IMR-90 (cell line): ENCODE measurements at regions not wholly inside any gene's neighbourhood (a gene's known extent, or its start where the extent isn't known, plus 50 kb on each side); places are given as distances from the start of the nearest gene placed in this dataset.

Experiments
- ATAC-seq: fragments of 200-7000 bp; cut with Tn5 transposase; 2 replicates; pipeline ENCODE4 v1.9.1; 2020; ENCODE audit warnings: low read depth, mild to moderate bottlenecking, moderate library complexity
- BruUV-seq: library from RNA; stranded (reverse); fragments of 400-500 nt; replicated peaks from 2 replicates; lab custom pipeline; 2021; lab: Mats Ljungman, UMichigan
- CTCF ChIA-PET: fragments of 300-600 bp; formaldehyde crosslinking; extraction: SDS; loops from one replicate; lab custom pipeline; 2021; ENCODE audit warnings: antibody characterized with exemption; lab: Yijun Ruan, JAX
- POLR2A ChIA-PET: fragments of 300-600 bp; sonication (Branson Sonifier 250); formaldehyde crosslinking; loops from one replicate; lab custom pipeline; 2022; ENCODE audit warnings: antibody characterized with exemption; ENCODE audit not compliant: unreplicated experiment; lab: Charles Lee
- DNase-seq: peaks from one replicate; pipeline ENCODE4 v3.0.0; 2013
- H2AFZ ChIP-seq: replicated peaks from 2 replicates; pipeline ENCODE3; 2013; ENCODE audit warnings: low read length, mild to moderate bottlenecking; ENCODE audit not compliant: poor library complexity
- H2AK5ac ChIP-seq: 2 replicates; pipeline ENCODE4 v1.6.1; 2013; ENCODE audit warnings: low read depth, low read length, inconsistent platforms
- H2AK9ac ChIP-seq: replicated peaks from 2 replicates; pipeline ENCODE3; 2013; ENCODE audit warnings: mild to moderate bottlenecking, low read depth, low read length, moderate library complexity; ENCODE audit not compliant: poor library complexity
- H2BK120ac ChIP-seq: 2 replicates; pipeline ENCODE4 v1.6.1; 2013; ENCODE audit warnings: low read depth, low read length, inconsistent platforms
- H2BK15ac ChIP-seq: 3 replicates; pipeline ENCODE4 v1.6.1; 2013; ENCODE audit warnings: low read depth, low read length, inconsistent platforms
- H2BK20ac ChIP-seq: 2 replicates; pipeline ENCODE4 v1.6.1; 2013; ENCODE audit warnings: low read depth, mild to moderate bottlenecking, inconsistent platforms, low read length, moderate library complexity
- H2BK5ac ChIP-seq: 2 replicates; pipeline ENCODE4 v1.6.1; 2013; ENCODE audit warnings: mild to moderate bottlenecking, low read depth, low read length, inconsistent platforms; ENCODE audit not compliant: poor library complexity, severe bottlenecking
- H3K14ac ChIP-seq: replicated peaks from 2 replicates; pipeline ENCODE4 v1.6.1; 2013; ENCODE audit warnings: low read depth, low read length, inconsistent platforms
- H3K18ac ChIP-seq: 2 replicates; pipeline ENCODE4 v1.6.1; 2013; ENCODE audit warnings: low read depth, low read length, control low read depth
- H3K23ac ChIP-seq: 2 replicates; pipeline ENCODE4 v1.6.1; 2013; ENCODE audit warnings: low read depth, low read length, inconsistent platforms
- H3K27ac ChIP-seq: 2 replicates; pipeline ENCODE4 v1.5.1; 2013; ENCODE audit warnings: mild to moderate bottlenecking, control low read depth, low read length; ENCODE audit not compliant: insufficient read depth
- H3K27me3 ChIP-seq: 2 replicates; pipeline ENCODE4 v1.6.1; 2013; ENCODE audit warnings: low read length; ENCODE audit not compliant: control insufficient read depth, insufficient read depth
- H3K36me3 ChIP-seq: 2 replicates; pipeline ENCODE4 v1.6.1; 2013; ENCODE audit warnings: low read length, mixed read lengths; ENCODE audit not compliant: control insufficient read depth, insufficient read depth
- H3K4ac ChIP-seq: 2 replicates; pipeline ENCODE4 v1.6.1; 2013; ENCODE audit warnings: low read depth, low read length, inconsistent platforms
- H3K4me1 ChIP-seq: 2 replicates; pipeline ENCODE4 v1.6.1; 2013; ENCODE audit warnings: low read length, mixed read lengths; ENCODE audit not compliant: control insufficient read depth, insufficient read depth
- H3K4me2 ChIP-seq: 2 replicates; pipeline ENCODE4 v1.6.1; 2013; ENCODE audit warnings: low read depth, mild to moderate bottlenecking, control low read depth, low read length, moderate library complexity
- H3K4me3 ChIP-seq: 2 replicates; pipeline ENCODE4 v1.5.1; 2013; ENCODE audit warnings: low read depth, mild to moderate bottlenecking, control low read depth, low read length, moderate library complexity; ENCODE audit not compliant: insufficient read depth
- H3K56ac ChIP-seq: 2 replicates; pipeline ENCODE4 v1.6.1; 2013; ENCODE audit warnings: low read length, inconsistent platforms; ENCODE audit not compliant: insufficient read depth; ENCODE audit errors: extremely low read depth
- H3K79me1 ChIP-seq, 2 experiments: 2 replicates each; pipeline ENCODE4 v1.6.1; 2013; ENCODE audit warnings: low read length in 2 of 2, inconsistent platforms in 1 of 2, low read depth in 1 of 2
- H3K9ac ChIP-seq: 2 replicates; pipeline ENCODE4 v1.6.1; 2013; ENCODE audit warnings: low read depth, low read length, control low read depth
- H3K9me1 ChIP-seq: 2 replicates; pipeline ENCODE4 v1.6.1; 2013; ENCODE audit warnings: low read length, inconsistent platforms; ENCODE audit not compliant: insufficient read depth
- H3K9me3 ChIP-seq: 2 replicates; pipeline ENCODE4 v1.6.1; 2013; ENCODE audit warnings: low read length; ENCODE audit not compliant: control insufficient read depth, insufficient read depth
- H4K20me1 ChIP-seq: 2 replicates; pipeline ENCODE4 v1.6.1; 2013; ENCODE audit warnings: low read length, inconsistent platforms; ENCODE audit not compliant: insufficient read depth
- H4K5ac ChIP-seq: 2 replicates; pipeline ENCODE4 v1.6.1; 2013; ENCODE audit warnings: mild to moderate bottlenecking, low read depth, low read length, control low read depth
- H4K8ac ChIP-seq, 2 experiments: 2 replicates each; pipeline ENCODE4 v1.6.1; 2013; ENCODE audit warnings: low read depth in 2 of 2, low read length in 2 of 2, control low read depth in 1 of 2, inconsistent platforms in 1 of 2
- H4K91ac ChIP-seq: 2 replicates; pipeline ENCODE4 v1.6.1; 2013; ENCODE audit warnings: low read depth, low read length, inconsistent platforms; ENCODE audit not compliant: insufficient read depth
- CEBPB ChIP-seq: IDR thresholded peaks from 2 replicates; pipeline ENCODE4 v1.6.1; 2012; ENCODE audit warnings: low read depth, low read length, improper control_type of control experiment
- MAFK ChIP-seq: IDR thresholded peaks from 2 replicates; pipeline ENCODE4 v1.6.1; 2012; ENCODE audit warnings: low read depth, low read length, improper control_type of control experiment
- RAD21 ChIP-seq: IDR thresholded peaks from 2 replicates; pipeline ENCODE4 v1.6.1; 2012; ENCODE audit warnings: low read length, improper control_type of control experiment
- RCOR1 ChIP-seq: IDR thresholded peaks from 2 replicates; pipeline ENCODE4 v1.6.1; 2012; ENCODE audit warnings: mild to moderate bottlenecking, low read length, improper control_type of control experiment; ENCODE audit not compliant: insufficient replicate concordance
- RFX5 ChIP-seq: IDR thresholded peaks from 2 replicates; pipeline ENCODE4 v1.8.0; 2012; ENCODE audit warnings: low read depth, mild to moderate bottlenecking, low read length, moderate library complexity
- SMC3 ChIP-seq: fragments of 150-350 bp; IDR thresholded peaks from 2 replicates; pipeline ENCODE4 v1.6.1; 2016; ENCODE audit warnings: low read depth, mild to moderate bottlenecking, antibody characterized with exemption, low read length, moderate library complexity
- WGBS, 2 experiments: methylation state at CpG; one replicate each; pipeline versions ENCODE4 v1.1.5 to v1.1.7; 2013; ENCODE audit warnings: missing lambda C conversion rate in 2 of 2; ENCODE audit not compliant: insufficient read length in 1 of 2; ENCODE audit errors: extremely low coverage in 2 of 2; 5-methylcytosine and 5-hydroxymethylcytosine counted together
- dilution Hi-C: fragments of 300-500 bp; cut with HindIII; formaldehyde crosslinking; loops from one replicate; pipeline ENCODE4 v1.14.3; 2018; ENCODE audit warnings: low sequenced_read_pairs; ENCODE audit not compliant: unreplicated experiment
- in situ Hi-C: fragments of 300-500 bp; cut with MboI; formaldehyde crosslinking; loops from 3 replicates; pipeline ENCODE4 v1.14.3; 2019; ENCODE audit warnings: low sequenced_read_pairs, inconsistent platforms, mixed read lengths
- intact Hi-C: fragments of 100-400 bp; cut with micrococcal nuclease; formaldehyde crosslinking; loops from 2 replicates; pipeline ENCODE4 v1.10.0; 2022
- TF ChIP-seq, protein P1 (sequence below): conservative IDR thresholded peaks from 2 replicates; pipeline ENCODE4 v1.5.1; 2012; ENCODE audit warnings: mild to moderate bottlenecking, low read depth, low read length, improper control_type of control experiment

DNA sequence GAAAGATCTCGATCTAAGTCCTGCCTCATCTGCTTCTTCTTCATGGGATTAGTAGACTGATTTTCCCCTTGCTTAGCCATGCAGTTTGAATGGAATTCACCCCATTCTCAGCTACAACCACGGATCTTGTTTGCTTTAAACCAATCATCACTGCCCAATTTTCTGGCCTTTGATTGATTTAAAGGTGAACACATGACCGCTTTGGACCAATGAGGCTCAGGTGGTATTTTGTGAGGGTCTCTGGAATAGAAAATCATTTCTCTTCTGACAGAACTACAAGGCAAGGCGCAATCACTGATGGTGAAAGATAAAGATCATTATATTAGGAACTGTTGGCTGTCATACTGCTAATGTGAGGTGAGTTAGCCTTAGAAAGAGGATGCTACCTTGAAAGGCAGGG lies 213.0 kb upstream of the PLEKHG7 start:
- DNase-seq (no peak), ATAC-seq (no peak)
- no peaks in the 10 kb centered on the region for H3K79me1 ChIP-seq
- H3K14ac ChIP-seq: no peak overlapping the region
- intact Hi-C loops: no loop called here
- TF ChIP-seq RAD21 (no peak), RCOR1 (no peak), RFX5 (no peak), MAFK (no peak), CEBPB (no peak), SMC3 (no peak)
- TF ChIP-seq, protein P1, sequence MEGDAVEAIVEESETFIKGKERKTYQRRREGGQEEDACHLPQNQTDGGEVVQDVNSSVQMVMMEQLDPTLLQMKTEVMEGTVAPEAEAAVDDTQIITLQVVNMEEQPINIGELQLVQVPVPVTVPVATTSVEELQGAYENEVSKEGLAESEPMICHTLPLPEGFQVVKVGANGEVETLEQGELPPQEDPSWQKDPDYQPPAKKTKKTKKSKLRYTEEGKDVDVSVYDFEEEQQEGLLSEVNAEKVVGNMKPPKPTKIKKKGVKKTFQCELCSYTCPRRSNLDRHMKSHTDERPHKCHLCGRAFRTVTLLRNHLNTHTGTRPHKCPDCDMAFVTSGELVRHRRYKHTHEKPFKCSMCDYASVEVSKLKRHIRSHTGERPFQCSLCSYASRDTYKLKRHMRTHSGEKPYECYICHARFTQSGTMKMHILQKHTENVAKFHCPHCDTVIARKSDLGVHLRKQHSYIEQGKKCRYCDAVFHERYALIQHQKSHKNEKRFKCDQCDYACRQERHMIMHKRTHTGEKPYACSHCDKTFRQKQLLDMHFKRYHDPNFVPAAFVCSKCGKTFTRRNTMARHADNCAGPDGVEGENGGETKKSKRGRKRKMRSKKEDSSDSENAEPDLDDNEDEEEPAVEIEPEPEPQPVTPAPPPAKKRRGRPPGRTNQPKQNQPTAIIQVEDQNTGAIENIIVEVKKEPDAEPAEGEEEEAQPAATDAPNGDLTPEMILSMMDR: no peak
- no peak overlapping the region for H3K56ac ChIP-seq
- H4K91ac ChIP-seq: no peak overlapping the region
- ChIA-PET POLR2A (no interaction called here), CTCF (no interaction called here)
- WGBS, 2 experiments: no CpG with 5 or more reads among the region's 4 CpGs
- H3K27me3 ChIP-seq: no peaks in the 10 kb centered on the region
- no peak overlapping the region for H3K27ac ChIP-seq
- H2BK5ac ChIP-seq: no peak overlapping the region
- no peak overlapping the region for H2BK15ac ChIP-seq
- no peak overlapping the region for H3K23ac ChIP-seq
- in situ Hi-C loops: no loop called here
- no peak overlapping the region for H2BK20ac ChIP-seq
- H3K36me3 ChIP-seq: no peaks in the 10 kb centered on the region
- no peak overlapping the region for H3K4ac ChIP-seq
- H3K18ac ChIP-seq: no peak overlapping the region
- no peak overlapping the region for H3K4me2 ChIP-seq
- dilution Hi-C loops: no loop called here
- no peak overlapping the region for H2AFZ ChIP-seq
- no peak overlapping the region for H3K4me3 ChIP-seq
- no peak overlapping the region for H2AK5ac ChIP-seq
- no peak overlapping the region for H3K9ac ChIP-seq
- H2AK9ac ChIP-seq: no peak overlapping the region
- H3K9me3 ChIP-seq: no peaks in the 10 kb centered on the region
- H2BK120ac ChIP-seq: no peak overlapping the region
- no TSS peak for BruUV-seq
- no peak overlapping the region for H4K5ac ChIP-seq
- no peak overlapping the region for H4K8ac ChIP-seq
- H3K9me1 ChIP-seq: no peaks in the 10 kb centered on the region
- H3K4me1 ChIP-seq: no peaks in the 10 kb centered on the region
- H4K20me1 ChIP-seq: no peaks in the 10 kb centered on the region
